ENCODE measurements at regions not wholly inside any gene's neighbourhood (a gene's known extent, or its start where the extent isn't known, plus 50 kb on each side); places are given as distances from the start of the nearest gene placed in this dataset.

DNA sequence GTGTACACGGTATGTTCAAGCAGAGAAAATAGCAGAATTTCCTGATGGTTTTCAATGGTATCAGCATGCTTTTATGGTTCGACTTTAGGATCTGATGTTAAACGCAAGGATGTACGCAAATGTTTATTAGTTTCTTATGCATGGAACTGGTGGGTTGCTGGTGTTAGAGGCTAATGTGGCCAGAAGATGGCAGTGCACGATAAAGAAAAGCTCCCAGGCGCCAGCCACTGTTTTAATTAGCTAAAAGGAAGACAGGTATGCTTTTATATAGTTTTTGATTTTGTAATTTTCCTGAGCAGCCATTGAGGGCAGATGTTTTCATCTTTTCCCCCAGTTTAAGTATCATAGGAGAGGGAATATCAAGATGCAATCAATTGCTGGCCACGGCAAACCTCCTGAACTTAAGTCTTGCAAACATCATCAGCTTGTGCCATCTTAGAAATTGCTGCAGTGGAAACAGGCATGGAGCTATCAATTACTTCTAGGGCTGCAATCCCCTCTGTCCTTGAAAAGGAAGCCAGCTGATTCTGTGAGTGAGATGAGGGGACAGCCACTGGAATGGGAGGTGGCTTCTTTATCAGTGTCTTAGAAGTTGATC, 648.5 kb upstream of the RBFOX1 start:
- TF ChIP-seq EZH2 (IDR thresholded peaks at IDR 0.05; ENCODE audit: low read length, unreplicated experiment) (no peak), EZH2phosphoT487 (IDR thresholded peaks at IDR 0.05; ENCODE audit: borderline replicate concordance, low read length) (no peak)
- TF ChIP-seq, protein P1, sequence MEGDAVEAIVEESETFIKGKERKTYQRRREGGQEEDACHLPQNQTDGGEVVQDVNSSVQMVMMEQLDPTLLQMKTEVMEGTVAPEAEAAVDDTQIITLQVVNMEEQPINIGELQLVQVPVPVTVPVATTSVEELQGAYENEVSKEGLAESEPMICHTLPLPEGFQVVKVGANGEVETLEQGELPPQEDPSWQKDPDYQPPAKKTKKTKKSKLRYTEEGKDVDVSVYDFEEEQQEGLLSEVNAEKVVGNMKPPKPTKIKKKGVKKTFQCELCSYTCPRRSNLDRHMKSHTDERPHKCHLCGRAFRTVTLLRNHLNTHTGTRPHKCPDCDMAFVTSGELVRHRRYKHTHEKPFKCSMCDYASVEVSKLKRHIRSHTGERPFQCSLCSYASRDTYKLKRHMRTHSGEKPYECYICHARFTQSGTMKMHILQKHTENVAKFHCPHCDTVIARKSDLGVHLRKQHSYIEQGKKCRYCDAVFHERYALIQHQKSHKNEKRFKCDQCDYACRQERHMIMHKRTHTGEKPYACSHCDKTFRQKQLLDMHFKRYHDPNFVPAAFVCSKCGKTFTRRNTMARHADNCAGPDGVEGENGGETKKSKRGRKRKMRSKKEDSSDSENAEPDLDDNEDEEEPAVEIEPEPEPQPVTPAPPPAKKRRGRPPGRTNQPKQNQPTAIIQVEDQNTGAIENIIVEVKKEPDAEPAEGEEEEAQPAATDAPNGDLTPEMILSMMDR (conservative IDR thresholded peaks at IDR 0.05; ENCODE audit: low read depth, low read length): peak; percentile 60
